Endometrium (tissue), 2 donors: ENCODE measurements at regions not wholly inside any gene's neighbourhood (a gene's known extent, or its start where the extent isn't known, plus 50 kb on each side); places are given as distances from the start of the nearest gene placed in this dataset.
"Not testable (repeated sequence)": the region's sequence is repeated elsewhere in the genome, so short reads cannot be mapped to it uniquely, and the experiment has no call there.

Experiments
- FAIRE-seq: peaks from 2 replicates; lab custom pipeline; 2012; peaks lifted over from hg19 to GRCh38; lab: Jason Lieb, UNC
- donor health status: control.
- donor health status: control.

DNA sequence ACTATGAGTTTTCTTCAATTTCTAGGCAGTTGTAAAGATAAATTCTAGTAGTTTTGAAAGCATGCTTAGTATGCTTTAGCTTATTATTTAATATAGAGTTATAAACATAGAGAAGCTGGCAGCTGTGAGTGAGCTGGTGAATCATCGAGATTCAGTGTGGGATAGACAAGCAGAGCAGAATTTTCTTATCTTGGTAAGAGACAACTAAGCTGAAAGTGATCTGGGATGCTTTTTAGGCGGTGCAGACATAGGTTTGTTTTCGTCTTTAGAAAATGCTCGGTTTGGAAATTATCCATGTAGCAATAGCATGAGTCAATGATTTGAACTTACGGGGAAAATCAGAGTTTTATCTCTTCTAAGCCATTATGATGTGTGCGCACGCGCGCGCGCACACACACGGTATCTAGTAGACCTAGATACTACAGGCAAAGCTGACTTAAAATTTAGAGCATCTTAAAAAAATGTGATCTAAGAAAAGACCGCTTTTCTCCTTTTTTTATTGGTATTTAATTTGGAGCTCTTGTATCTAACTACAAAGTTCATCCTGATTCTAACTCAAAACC is 128.3 kb upstream of the MAP3K7 start:
- FAIRE-seq: no peak

DNA sequence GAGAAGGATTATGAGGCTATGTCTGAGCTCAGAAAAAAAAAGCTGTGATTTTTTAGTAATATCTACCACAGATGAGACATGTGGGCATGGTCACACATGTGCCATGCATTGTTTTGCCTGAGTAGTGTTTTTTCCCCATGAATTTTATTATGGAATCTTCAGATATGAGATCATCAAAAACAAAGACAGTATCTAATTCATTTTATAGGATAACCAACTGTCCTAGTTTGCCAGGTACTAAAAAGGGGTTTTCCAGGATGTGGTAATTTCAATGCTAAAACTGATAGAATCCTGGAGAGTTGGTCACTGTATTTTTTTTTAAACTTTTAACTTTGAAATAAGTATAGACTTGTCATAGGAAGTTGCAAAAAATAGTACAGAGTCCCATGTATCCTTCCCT is 127.4 kb upstream of the MAP3K7 start:
- FAIRE-seq: no peak

DNA sequence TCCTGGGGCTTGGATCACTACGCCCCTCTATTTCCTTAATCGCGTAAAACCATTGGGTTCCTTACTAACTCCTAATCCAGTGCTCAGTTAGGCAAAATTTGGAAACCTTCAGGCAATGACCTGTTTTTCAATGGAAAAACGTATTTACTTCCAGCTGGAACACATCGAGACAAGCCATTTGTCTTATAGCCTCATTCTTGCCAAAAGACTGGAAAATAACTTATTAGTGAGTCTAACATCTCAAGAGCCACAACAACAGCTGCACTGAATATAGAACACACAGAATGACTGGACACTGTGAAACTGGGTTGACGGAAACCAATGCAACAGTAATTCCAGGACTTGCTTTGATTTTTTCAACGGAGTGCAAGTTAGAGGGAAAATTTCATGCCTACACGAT is 125.2 kb upstream of the MAP3K7 start:
- no peak for FAIRE-seq

DNA sequence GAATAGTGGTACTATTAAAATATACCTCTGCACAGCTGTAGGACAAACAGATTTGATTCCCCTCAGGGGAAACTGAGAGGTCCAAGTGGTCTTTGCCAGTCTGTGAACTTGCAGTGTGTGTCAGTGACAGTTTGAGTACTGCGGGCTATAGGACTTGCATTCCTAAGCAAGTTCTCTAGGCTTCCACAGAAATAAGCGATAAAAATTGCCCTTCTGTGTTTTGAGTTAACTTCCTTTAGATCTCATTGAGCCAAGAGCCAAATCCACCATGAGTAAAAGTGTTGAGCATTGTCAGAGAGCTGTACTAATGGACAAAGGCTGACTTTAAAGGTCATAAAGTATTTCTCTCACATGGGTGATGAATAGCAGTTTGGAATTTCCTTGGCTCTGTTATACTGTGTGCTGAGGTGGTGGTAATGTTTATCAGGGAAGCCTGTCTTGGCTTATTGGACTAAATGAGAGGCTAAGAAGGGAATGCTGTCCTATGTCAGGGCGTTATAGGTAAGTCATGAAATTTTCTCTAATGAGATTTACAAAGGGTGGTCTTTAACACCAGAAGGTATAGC is 122.6 kb upstream of the MAP3K7 start:
- no peak for FAIRE-seq

DNA sequence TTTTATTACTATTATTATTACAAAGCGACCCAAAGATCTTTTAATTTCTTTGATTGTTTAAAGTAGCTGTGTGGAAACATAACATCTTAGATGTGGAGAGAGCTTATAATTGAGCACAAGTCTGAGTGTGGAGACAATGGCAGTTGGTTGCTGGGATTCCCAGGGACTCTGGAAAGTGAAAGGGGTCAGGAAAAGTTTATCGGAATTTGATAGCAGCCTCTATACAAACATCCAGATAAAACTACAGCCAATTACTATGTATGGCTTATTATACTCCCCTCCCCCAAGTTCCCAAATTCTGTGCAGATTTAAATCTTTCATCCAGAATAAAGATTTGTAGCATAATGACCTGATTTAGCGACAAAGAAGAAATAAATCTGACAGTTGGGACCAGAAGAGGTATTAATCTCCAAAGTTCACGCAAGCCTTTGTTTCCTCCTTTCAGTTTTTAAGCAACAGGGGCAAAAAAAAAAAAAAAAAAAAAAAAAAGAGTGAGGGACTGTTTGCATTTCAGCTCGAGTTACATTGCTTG is 121.4 kb upstream of the MAP3K7 start:
- no peak for FAIRE-seq

DNA sequence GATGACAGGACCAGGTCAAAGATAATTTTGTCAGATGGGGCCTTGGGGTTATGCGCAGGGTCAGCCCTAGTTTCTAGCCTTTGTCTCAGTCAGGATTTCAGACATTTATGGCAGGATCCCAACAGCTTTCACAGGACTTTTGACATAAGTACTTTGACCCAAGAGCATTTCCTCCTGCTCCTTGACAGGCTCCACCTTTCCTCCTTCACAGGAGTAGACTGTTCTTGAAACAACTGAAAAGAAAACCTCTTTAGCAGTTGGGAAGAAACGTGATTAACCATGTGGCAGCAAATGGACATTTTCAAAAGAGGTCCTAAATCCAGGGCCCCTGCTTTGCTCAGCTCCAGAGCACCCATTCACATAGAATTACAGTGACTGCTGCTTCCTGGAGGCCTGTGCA is 120.4 kb upstream of the MAP3K7 start:
- no peak for FAIRE-seq

DNA sequence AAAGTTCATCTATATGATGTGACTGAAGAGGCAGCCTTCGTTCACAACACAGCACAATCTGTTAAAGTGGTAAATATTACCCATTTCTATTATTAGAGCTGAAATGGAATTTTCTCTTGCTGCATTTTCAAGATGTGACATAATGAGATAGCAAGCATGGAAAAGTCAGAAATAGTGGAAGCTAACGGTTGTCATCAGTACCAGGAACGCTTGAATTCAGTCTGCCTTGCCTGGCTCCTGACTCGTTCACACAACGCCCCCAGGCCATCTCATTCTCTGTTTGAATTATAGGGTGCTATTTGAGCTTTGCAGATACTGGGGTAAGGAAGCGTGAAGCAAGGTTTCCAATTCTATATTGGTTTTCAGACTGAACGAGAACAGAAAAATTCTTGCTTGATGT is 116.5 kb upstream of the MAP3K7 start:
- no peak for FAIRE-seq

DNA sequence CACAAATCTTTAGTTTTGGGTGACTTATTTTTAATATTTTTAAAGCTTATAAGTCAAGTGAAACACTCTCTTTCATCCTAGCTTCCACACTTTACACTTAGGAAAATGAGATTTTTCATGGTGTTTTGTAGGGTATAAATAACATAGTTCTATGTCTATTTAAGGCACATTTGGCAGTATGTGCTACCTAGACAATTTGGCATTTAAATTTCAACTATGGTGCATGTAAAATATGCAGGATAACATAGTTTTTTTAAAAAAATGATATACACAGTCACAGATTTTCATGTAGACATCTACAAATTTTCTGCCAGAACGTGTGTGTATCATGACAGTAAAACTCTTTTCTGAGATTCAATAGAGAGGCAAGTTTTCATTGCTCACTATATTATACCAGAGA is 115.1 kb upstream of the MAP3K7 start:
- no peak for FAIRE-seq

DNA sequence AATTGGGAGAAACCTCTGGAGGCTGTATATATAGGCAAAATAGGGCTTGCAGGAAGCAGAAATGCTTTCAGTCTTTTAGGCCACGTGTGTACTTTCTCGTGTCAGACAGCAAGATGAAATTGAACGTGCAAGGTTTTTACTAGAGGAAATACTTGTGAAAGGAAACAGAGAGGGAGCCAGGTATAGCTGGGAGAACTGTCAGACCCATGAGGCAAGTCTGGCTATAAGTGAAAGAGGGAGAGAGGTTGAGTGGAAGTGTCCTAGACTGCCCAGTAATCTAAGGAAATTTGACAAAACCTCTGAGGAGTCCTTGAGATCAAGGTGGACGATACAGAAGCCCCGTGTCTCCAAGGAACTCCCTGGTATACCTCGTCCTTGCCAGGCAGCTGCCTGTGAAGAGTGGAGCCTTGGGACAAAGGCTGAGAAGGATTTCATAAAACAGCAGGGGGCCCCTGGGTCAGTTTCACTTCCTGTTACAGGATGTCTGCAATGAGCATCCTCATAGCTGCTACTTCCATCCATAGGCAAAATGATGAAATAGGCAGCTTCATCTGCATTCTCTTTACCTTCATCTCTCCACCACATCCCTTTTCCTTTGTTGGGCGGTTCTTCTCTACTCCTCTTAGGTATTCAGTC is 114.4 kb upstream of the MAP3K7 start:
- no peak for FAIRE-seq

DNA sequence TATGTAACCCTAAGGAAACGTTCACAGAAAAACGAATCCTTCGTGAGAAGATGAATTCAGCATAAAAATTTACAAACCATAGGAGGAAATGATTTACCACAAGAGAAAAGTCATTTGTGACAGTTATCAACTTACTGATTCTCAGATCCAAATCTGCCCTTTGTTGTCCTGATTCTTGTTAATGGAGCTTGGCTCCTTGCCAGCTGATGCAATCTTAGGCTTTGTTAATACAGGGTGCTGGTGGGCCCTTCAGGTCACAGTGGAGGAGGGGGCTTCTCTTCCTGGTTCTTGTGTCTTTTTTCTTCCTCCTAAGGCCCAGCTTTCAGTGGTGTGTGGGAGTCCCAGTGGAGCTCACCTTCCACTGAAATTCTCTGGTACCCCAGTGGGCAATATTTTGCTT is 108.4 kb upstream of the MAP3K7 start:
- FAIRE-seq: no peak

DNA sequence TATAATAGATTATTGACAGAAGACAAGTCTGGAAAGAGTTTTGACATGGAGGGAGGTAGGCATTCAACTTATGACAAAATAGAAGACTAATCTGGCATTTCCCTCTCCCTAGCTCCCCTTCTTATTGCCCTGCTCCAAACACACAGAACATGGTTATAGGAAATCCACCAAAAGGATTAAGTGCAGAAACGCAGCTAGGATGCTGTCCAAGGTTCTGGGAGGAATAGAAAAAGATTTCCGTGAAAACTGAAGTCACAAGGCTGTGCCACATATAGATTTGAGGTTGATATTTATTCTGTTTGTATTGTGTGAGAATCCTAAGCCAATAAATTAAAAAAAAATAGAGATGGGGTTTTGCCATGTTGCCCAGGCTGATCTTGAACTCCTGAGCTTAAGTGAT is 107.9 kb upstream of the MAP3K7 start:
- FAIRE-seq: no peak

DNA sequence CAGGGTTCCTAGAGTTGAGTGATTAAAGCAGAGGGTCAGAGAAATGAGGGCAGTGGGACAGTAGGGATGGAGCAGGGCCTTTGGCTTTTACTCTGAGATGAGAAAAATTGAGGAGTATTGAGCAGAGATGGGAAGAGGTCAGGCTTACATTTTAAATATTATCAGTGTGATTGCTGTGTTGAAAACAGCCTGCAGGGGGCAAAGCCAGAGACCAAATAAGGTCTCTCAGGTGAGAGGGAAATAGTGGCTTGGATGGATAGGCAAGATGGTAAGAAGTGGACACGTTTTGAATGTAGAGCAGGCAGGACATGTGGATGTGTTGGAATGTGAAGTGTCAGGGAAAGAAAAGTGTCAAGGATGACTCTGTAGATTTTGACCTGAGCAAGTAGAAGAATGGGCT is 105.0 kb upstream of the MAP3K7 start:
- no peak for FAIRE-seq

DNA sequence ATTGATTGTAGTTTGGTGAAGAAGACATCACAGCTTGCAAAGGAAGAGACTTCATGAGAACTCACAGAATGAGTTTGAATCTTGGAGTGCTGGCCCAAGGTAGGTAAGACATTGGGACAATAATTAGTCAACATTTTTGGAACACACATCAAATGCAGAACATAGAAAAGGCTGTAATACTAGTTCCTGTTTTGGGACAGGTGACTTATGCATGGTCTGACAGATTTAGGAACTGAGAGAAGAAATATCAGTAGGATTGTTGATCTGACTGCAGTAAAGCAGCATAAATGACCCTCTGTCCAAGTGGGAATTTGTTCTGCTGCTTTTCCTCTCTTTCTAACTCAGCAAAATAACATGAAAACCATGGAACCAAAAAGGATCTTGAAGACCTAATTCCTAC is 102.3 kb upstream of the MAP3K7 start:
- no peak for FAIRE-seq

DNA sequence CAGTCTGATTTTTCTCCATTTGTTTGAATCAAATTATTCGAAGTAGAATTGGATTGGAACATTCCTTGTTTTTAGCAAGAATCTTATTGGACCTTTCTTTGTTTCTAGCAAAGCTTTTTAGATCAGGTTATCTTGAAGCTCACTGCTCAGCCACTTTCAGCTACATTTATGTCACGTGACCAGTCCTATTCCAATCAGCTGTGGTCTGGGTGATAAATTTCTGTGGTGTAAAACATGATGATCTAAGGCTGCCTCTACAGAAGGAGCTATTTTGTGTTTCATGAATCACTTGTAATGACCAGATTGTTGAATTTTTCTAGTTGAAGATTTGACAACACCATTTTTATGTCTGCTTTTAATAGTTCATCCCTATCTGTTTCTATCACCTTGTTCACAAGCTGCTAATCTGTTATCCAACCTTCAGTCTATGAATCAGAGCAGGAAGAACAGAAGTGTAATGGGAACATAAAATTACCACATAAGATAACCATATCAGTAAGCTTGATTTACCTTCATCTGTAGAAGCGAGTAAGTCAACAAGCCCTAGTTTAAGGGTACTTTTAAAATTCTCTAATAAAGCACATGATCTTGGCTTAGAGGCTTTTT is 101.0 kb upstream of the MAP3K7 start:
- no peak for FAIRE-seq

DNA sequence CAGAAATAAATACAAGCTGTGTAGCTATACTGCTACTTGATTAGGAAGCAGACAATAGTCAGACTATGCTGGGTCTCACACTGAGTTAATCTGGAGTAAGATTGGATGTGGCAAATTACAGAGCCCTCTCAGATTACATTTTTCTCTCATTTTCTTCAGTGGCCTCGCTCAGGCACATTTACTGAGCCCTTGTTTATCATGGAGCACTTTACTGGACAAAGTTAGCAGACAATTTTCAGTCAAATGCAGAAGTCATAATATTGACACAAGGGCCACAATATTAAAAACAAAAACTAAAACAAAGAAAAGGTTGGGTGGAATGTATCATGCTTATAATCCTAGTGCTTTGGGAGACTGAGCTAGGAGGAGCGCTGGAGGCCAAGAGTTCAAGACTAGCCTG is 95.0 kb upstream of the MAP3K7 start:
- no peak for FAIRE-seq

DNA sequence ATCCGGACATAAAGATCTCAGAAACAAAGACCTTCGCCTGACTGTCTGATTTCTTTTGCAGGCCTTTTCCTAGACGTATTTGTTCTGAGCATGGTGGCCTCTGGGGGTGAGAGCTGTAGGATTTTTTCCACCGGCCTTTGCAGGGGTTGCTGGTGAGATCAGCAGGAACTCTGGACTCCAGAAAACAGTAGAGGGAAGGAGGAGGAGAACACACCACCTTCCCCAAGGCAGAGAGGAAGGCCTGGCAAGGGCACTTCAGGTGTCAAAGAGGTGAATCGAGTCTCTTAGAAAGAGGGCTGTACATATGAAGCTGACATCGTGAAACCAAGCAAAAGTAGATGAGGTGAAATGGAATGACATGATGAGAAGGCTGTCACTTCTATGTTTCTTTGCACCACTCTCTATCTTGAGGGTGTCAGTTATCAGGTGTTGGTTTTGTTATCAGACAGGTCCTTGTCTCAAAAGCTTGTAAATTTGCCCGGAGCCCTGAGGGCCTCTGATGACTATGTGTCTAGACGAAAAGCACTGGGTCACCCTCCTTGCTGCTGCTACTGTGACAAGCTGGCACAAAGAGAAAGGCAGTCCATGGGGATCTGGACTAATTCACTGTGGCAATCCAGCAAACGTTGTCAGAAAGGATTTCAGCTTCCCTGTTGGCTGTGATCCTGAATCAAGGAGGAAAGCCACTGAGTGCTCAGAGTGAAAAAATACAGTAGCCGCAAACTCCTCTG is 91.3 kb upstream of the MAP3K7 start:
- no peak for FAIRE-seq

DNA sequence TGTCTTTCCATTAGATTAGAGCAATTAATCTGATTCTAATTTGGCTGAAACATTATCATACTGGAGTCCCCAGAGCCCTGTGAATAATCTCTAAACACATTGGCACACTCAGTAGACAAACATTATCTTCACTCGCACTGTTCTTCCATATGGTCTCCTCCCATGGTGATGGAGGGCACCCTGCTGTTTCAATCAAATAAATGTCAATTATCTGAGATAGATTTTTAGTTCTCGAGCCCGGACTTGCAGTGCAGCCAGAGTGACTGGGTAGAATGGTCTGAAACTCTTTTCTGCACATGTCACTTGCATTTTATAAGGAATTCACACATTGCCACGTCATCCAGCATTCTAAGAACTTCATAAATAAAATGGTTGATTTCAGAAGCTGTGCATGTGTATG is 90.6 kb upstream of the MAP3K7 start:
- no peak for FAIRE-seq

DNA sequence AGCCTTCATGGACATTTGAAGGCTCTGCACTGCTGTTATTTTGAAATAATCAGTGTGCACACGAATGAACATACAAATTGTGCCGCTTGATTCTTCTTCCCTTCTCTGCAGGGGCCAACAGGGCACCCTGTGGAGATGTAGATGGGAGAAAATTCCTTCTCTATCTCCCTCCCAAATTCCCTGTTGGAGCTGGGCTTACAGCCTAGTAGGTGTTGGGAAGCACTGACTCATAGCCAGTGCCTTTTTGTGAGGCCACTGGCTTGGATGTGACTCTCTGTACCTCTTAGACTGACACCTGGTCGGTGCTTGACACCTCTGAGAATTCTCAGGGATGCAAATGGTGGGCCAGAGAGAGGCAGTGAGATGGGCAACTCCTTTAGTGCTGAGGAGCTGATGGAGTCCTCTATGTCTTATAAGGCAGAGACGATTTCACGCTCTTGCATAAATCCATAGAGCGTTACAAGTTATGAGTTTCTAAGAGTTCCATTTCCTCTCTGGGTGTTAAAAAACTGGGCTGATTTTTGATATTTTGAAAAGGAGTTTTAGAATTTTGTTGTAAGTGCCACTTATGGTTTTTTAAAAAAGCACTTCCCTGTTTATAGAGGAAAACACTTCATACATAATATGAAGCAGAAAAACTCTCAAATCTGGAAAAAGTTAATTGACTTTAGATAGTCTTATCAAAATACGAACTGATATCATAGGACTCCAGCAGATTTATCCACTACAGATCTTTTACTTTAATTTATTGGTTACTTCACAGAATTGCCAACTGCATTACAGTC is 89.8 kb upstream of the MAP3K7 start:
- no peak for FAIRE-seq

DNA sequence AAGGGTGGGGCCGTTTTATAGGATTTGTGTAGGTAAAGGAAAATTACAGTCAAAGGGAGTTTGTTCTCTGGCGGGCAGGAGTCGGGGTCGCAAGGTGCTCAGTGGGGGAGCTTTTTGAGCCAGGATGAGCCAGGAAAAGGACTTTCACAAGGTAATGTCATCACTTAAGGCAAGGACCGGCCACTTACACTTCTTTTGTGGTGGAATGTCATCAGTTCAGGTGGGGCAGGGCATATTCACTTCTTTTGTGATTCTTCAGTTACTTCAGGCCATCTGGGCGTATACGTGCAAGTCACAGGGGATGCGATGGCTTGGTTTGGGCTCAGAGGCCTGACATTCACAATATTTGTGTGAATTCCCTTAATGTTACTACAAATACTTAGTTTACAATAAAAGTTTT is 88.2 kb upstream of the MAP3K7 start:
- FAIRE-seq: not testable (repeated sequence)

DNA sequence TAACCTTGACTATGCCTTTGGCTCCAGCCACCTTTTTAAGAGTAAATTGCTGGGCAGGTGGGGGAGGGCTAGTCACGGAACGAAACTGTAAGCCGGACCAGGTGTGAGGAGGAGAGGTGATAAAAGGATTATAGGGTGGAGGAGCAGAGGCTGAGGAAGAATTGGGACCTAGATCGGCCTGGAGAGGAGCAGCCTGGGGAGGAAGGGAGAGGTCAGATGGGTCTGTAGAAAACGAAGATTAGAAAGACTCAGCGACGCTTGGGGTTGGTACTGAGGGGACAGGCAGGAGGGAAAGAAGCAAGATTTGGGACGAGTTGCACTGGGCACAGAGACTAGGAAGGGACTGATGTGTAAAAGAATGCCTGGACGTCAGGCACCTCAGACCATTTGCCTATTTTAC is 87.2 kb upstream of the MAP3K7 start:
- FAIRE-seq: not testable (repeated sequence)

DNA sequence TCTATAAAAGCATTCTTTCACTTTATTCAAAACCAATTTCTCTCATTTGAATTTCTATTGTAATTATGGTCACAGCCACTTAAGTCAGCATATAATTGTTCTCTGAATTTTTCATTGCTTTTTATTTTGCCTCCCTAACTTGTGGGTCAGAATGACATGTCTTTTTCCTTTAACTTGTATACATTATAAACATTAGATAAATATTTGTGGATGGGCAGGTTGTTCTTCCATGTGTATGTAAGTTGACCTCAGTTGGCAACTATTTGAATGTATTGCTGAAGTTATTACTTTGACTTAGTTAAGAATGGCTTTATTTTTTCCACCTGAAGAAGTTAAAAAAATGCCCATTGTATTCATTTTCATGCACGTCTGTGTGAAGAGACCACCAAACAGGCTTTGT is 83.0 kb upstream of the MAP3K7 start:
- no peak for FAIRE-seq

DNA sequence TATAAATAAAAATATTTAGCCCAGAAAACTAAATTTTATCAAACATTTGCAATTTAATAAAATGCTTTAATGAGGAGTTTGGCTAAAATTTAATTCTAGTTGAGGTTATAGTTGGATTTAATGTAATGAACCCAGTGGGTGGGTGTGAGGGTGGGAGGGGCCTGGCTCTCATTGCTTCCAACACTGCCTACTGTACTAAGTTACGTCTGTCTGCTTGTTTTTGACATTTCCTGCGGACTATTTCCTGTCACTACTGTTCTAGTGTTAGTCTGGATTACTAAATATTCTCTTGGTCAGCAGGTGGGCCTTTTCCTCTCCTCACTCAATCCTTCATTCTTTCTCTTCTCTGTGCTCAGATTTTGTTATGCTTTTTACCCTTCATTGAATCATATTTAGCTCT is 82.5 kb upstream of the MAP3K7 start:
- FAIRE-seq: no peak
